Endothelial cell (in vitro differentiated cells): ENCODE measurements at regions not wholly inside any gene's neighbourhood (a gene's known extent, or its start where the extent isn't known, plus 50 kb on each side); places are given as distances from the start of the nearest gene placed in this dataset.

Experiments used
- DNase-seq: peaks from one replicate; pipeline ENCODE4 v3.0.0; 2021; ENCODE audit warnings: low spot score
- H3K27ac Mint-ChIP-seq: one replicate; pipeline ENCODE4 v1.8.0; 2021; ENCODE audit warnings: mixed read lengths, inconsistent platforms; ENCODE audit not compliant: unreplicated experiment
- H3K27me3 Mint-ChIP-seq: one replicate; pipeline ENCODE4 v1.8.0; 2021; ENCODE audit warnings: mild to moderate bottlenecking, moderate library complexity, mixed read lengths, inconsistent platforms; ENCODE audit not compliant: unreplicated experiment
- H3K36me3 Mint-ChIP-seq: one replicate; pipeline ENCODE4 v1.8.0; 2021; ENCODE audit warnings: mild to moderate bottlenecking, low read depth, mixed read lengths, inconsistent platforms; ENCODE audit not compliant: unreplicated experiment
- H3K4me1 Mint-ChIP-seq: one replicate; pipeline ENCODE4 v1.8.0; 2021; ENCODE audit warnings: mild to moderate bottlenecking, mixed read lengths, inconsistent platforms; ENCODE audit not compliant: unreplicated experiment
- H3K4me3 Mint-ChIP-seq: one replicate; pipeline ENCODE4 v1.8.0; 2021; ENCODE audit warnings: mild to moderate bottlenecking, mixed read lengths, inconsistent platforms; ENCODE audit not compliant: unreplicated experiment
- H3K9me3 Mint-ChIP-seq: one replicate; pipeline ENCODE4 v1.8.0; 2021; ENCODE audit warnings: mixed read lengths, inconsistent platforms; ENCODE audit not compliant: unreplicated experiment
- TF ChIP-seq, protein P1 (sequence below): fragments of 200-600 bp; sonication (generic); IDR thresholded peaks from one replicate; pipeline ENCODE4 v1.5.0; 2021; ENCODE audit warnings: antibody characterized with exemption; ENCODE audit not compliant: unreplicated experiment

GRCh38 chr9:115169003-115169402, 51.0 kb upstream of the TNC start:
- H3K27ac Mint-ChIP-seq = no peak overlapping the region
- no peak overlapping the region for H3K4me3 Mint-ChIP-seq
- H3K9me3 Mint-ChIP-seq = no peaks in the 10 kb centered on the region
- no peaks in the 10 kb centered on the region for H3K4me1 Mint-ChIP-seq
- no peak for DNase-seq
- H3K36me3 Mint-ChIP-seq = no peaks in the 10 kb centered on the region
- no peaks in the 10 kb centered on the region for H3K27me3 Mint-ChIP-seq
- TF ChIP-seq, protein P1, sequence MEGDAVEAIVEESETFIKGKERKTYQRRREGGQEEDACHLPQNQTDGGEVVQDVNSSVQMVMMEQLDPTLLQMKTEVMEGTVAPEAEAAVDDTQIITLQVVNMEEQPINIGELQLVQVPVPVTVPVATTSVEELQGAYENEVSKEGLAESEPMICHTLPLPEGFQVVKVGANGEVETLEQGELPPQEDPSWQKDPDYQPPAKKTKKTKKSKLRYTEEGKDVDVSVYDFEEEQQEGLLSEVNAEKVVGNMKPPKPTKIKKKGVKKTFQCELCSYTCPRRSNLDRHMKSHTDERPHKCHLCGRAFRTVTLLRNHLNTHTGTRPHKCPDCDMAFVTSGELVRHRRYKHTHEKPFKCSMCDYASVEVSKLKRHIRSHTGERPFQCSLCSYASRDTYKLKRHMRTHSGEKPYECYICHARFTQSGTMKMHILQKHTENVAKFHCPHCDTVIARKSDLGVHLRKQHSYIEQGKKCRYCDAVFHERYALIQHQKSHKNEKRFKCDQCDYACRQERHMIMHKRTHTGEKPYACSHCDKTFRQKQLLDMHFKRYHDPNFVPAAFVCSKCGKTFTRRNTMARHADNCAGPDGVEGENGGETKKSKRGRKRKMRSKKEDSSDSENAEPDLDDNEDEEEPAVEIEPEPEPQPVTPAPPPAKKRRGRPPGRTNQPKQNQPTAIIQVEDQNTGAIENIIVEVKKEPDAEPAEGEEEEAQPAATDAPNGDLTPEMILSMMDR = no peak

DNA sequence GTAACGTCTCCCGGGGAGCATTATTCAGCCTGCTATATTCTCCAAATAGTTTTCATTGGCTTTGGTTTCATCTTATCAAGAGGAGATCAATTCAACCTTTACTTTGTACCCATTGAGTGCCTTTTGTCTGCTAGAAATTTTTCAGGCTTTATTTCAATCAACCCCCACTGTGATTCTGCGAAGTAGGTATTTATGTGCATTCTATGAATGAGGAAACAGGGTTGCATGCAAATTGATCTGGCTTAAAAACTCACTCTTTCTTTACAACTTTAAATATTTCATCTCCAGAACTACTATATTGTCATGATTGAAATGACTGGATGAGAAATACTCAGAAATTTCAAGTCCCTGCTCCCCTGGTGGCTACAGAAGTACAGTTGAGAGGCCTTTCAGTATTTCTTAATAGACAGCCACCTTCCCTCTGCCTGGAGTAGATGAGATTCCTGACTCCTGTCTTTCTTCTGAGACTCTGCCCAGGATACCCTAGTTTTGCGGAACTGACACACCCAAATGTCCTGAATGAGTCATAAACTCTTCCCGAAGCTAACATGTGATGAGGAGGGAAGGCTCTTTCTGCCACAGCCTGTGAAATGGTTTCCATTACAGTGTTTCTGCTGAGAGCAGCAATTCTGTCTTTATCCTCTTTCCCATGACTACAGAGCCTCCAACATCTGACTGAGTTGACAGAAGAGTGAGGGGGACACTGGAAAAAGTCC, 52.6 kb upstream of the TNC start:
- DNase-seq = no peak

GRCh38 chr9:115171921-115172388, 54.0 kb upstream of the TNC start:
- no peak for DNase-seq
- TF ChIP-seq, protein P1 = no peak
- no peak overlapping the region for H3K4me3 Mint-ChIP-seq

More for the DNA sequence above, 52.6 kb upstream of the TNC start:
- H3K4me1 Mint-ChIP-seq = no peaks in the 10 kb centered on the region
- no peaks in the 10 kb centered on the region for H3K27me3 Mint-ChIP-seq
- H3K27ac Mint-ChIP-seq = no peak overlapping the region
- no peaks in the 10 kb centered on the region for H3K9me3 Mint-ChIP-seq
- no peak overlapping the region for H3K4me3 Mint-ChIP-seq
- no peaks in the 10 kb centered on the region for H3K36me3 Mint-ChIP-seq
- TF ChIP-seq, protein P1 = no peak

DNA sequence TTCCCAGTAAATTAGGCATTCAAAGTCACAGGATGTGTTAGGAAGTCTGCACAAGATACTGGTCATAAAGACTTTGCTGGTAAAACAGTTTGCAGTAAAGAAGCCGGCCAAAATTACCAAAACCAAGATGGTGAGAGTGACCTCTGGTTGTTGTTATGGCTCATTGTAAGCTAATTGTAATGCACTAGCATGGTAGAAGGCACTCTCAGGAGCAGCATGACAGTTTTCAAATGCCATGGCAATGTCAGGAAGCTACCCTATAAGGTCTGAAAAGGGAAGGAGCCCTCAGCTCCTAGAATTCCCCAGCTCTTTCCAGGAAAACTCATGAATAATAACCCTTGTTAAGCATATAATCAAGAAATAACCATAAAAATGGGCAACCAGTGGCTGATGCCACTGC, 64.3 kb upstream of the TNC start:
- no peak overlapping the region for H3K27ac Mint-ChIP-seq
- no peaks in the 10 kb centered on the region for H3K4me1 Mint-ChIP-seq
- H3K4me3 Mint-ChIP-seq = no peak overlapping the region
- TF ChIP-seq, protein P1 = no peak
- H3K27me3 Mint-ChIP-seq = no peaks in the 10 kb centered on the region
- no peaks in the 10 kb centered on the region for H3K36me3 Mint-ChIP-seq
- DNase-seq = no peak
- H3K9me3 Mint-ChIP-seq = no peaks in the 10 kb centered on the region

More at GRCh38 chr9:115171921-115172388, 54.0 kb upstream of the TNC start:
- Mint-ChIP-seq H3K4me1 (no peaks in the 10 kb centered on the region), H3K27me3 (no peaks in the 10 kb centered on the region), H3K27ac (no peak overlapping the region), H3K36me3 (no peaks in the 10 kb centered on the region), H3K9me3 (no peaks in the 10 kb centered on the region)

DNA sequence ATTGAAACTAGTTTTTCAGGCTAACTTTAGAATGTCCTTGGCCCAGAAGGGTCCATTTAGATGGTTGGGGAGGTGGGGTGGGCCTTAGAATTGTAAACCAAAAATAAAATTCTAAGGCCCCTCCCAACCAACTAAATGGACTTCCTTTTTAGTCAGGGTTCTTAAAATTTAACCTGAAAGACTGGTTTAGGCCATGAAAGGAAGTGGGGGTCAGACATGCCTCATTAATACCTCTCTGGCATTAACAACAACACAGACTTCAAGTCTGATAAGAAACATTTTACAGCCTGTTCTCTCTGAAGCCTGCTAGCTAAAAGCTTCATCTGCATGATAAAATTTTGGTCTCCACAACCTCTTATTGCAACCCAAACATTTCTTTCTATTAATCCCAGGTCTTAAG, 65.5 kb upstream of the TNC start:
- H3K9me3 Mint-ChIP-seq = no peaks in the 10 kb centered on the region
- no peak for DNase-seq

More for the DNA sequence above, 65.5 kb upstream of the TNC start:
- H3K27me3 Mint-ChIP-seq = no peaks in the 10 kb centered on the region
- no peak overlapping the region for H3K4me3 Mint-ChIP-seq
- TF ChIP-seq, protein P1 = no peak
- H3K4me1 Mint-ChIP-seq = no peaks in the 10 kb centered on the region
- no peak overlapping the region for H3K27ac Mint-ChIP-seq
- H3K36me3 Mint-ChIP-seq = no peaks in the 10 kb centered on the region
